ENCODE measurements at regions not wholly inside any gene's neighbourhood (a gene's known extent, or its start where the extent isn't known, plus 50 kb on each side); places are given as distances from the start of the nearest gene placed in this dataset.

DNA sequence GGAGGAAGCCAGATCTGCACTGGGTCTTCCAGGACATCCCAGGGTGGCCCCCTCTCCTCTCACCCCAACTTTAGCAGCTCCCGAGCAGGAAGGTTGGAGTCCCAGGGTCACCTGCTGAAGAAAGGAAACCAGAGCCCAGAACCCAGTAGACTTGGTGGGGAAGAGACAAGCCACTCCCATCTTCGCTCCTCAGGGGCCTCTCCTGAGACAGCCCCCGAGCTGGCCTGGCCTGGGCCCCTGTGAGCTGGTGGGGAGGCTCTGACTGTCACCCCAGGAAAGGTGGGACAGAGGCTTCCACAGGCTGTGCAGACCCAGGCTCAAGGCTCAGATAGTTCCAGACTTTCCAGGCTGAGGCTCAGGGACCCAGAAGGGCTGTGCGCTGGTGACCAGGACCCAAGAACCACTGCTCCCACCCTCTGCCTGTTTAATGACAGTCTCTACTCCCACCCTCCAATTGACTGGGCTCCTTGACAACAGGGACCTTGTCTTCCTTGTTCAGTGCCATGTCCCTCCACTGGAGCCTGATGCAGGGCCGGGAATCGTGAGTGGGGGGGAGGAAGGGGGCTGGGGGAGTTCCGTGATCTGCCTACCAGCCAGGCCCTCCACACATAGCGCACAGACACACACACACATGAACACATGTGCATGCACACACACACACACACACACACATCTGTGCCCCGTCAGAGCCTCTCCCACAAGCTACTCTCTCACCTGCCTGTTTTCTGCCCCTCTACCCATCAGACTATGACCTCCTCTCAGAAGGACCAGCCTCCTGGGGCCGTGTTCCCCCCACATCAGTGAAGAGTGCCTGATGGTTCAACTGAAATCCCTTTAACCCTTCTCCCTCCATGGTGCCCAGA, 401.2 kb downstream of the MATN1 start:
- peaks cover 8% of the 10 kb centered on the region for H3K27me3 ChIP-seq
- H3K4me3 ChIP-seq (ENCODE audit: low read depth in 1 of 2, low read length in 1 of 2): no peak overlapping the region
- H3K36me3 ChIP-seq: no peaks in the 10 kb centered on the region
- no peaks in the 10 kb centered on the region for H3K4me1 ChIP-seq (ENCODE audit: control insufficient read depth in 1 of 2, insufficient read depth in 1 of 2, low read depth in 1 of 2, low read length in 1 of 2)
- TF ChIP-seq, protein P1, sequence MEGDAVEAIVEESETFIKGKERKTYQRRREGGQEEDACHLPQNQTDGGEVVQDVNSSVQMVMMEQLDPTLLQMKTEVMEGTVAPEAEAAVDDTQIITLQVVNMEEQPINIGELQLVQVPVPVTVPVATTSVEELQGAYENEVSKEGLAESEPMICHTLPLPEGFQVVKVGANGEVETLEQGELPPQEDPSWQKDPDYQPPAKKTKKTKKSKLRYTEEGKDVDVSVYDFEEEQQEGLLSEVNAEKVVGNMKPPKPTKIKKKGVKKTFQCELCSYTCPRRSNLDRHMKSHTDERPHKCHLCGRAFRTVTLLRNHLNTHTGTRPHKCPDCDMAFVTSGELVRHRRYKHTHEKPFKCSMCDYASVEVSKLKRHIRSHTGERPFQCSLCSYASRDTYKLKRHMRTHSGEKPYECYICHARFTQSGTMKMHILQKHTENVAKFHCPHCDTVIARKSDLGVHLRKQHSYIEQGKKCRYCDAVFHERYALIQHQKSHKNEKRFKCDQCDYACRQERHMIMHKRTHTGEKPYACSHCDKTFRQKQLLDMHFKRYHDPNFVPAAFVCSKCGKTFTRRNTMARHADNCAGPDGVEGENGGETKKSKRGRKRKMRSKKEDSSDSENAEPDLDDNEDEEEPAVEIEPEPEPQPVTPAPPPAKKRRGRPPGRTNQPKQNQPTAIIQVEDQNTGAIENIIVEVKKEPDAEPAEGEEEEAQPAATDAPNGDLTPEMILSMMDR (IDR thresholded peaks at IDR 0.05): no peak
- H3K9me3 ChIP-seq: no peaks in the 10 kb centered on the region
- H3K27ac ChIP-seq: no peak overlapping the region

DNA sequence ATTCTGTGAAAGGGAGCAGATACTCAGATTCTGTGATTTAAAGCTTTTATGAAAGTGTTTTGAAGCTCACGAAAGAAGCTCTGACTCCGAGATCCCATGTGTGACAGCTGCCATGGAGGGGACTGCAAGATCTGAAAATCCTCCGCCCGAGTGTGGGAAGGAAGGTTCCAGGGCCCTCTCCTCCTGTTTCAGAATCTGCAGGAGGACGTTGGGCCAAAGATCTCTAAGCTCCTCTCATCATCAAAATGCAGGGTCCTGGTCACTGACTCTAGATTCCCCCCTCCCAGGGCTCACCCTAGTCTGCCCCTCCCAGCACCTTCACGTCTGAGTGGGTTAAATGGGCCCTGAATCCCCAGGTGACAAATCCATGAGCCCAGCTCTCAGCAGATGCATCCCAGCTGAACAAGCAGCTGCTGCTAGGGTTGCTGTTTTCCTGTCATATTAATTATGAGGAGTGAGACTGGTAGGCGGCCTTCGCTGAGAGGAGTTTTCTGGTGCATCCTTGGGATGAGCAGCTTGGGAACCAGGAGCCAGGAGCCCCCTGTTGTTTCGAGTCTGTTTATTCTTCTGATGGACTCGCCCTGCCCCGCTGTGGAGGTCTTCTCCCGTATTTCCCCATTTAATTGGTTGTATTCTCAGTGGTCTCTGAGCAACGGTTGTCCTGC, 402.0 kb downstream of the MATN1 start:
- TF ChIP-seq, protein P1 (IDR thresholded peaks at IDR 0.05): no peak
- H3K4me1 ChIP-seq (ENCODE audit: control insufficient read depth in 1 of 2, insufficient read depth in 1 of 2, low read depth in 1 of 2, low read length in 1 of 2): no peaks in the 10 kb centered on the region
- H3K27me3 ChIP-seq: peaks cover 8% of the 10 kb centered on the region

DNA sequence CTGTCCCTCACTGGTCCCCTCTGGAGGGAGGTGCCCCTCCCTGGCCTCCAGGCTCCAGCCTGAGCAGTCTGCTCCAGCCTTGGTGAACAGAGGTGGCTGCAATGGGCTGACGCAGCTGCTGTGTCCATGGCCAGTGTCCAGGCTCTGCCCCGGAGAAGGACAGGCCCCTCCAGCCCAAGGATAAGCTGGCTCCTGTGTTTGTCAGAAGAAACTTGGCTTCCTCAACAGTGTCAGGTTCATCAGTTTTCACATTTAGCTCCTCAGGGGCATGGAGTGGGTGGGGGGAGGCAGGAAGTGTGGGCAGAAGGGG, 402.8 kb downstream of the MATN1 start:
- Histone ChIP-seq H3K36me3 (no peaks in the 10 kb centered on the region), H3K4me1 (ENCODE audit: control insufficient read depth in 1 of 2, insufficient read depth in 1 of 2, low read depth in 1 of 2, low read length in 1 of 2) (no peaks in the 10 kb centered on the region), H3K9me3 (no peaks in the 10 kb centered on the region), H3K27ac (no peak overlapping the region), H3K4me3 (ENCODE audit: low read depth in 1 of 2, low read length in 1 of 2) (no peak overlapping the region), H3K27me3 (peaks cover 8% of the 10 kb centered on the region)
- TF ChIP-seq, protein P1 (IDR thresholded peaks at IDR 0.05): no peak

More for the DNA sequence above, 402.0 kb downstream of the MATN1 start:
- no peak overlapping the region for H3K4me3 ChIP-seq (ENCODE audit: low read depth in 1 of 2, low read length in 1 of 2)
- H3K9me3 ChIP-seq: no peaks in the 10 kb centered on the region
- no peak overlapping the region for H3K27ac ChIP-seq
- H3K36me3 ChIP-seq: no peaks in the 10 kb centered on the region

DNA sequence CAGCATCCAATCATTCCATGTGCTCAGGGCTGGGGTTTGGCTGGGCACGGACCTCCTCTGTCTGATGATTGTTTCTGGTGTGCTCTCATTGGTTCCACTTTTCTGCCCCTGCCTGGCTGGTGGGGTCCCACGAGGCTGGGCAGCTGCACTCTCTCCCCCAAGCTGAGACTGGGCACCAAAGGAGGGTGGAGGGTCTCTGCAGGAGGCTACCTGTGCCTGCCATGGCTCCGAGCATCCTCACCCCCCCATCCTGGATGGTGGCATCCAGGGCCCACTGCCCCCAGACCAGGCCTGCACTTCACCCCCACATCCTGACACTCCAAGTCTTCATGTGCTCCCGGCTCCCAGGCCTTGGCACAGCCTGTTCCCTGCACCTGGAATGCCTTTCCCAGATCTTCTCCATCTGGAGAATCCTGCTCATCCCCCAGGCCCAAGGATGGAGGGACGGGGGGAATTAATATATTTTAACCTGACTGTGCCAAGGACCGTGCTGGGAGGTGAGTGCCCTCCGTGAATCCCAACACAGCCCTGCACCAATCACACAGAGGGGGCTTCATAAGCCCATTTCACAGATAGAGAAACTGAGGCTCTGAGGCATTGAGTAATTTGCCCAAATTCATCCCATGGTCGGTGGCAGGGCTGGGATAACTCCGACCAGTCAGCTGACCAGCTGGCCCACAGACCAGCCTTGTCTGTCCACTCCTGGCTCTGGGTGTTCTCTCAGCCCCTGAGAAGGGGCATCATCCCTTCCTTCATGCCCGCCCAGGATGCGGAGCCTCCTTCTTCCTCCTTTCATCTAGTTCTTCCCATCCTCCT, 403.4 kb downstream of the MATN1 start:
- H3K36me3 ChIP-seq: no peaks in the 10 kb centered on the region
- no peak overlapping the region for H3K27ac ChIP-seq
- no peaks in the 10 kb centered on the region for H3K4me1 ChIP-seq (ENCODE audit: control insufficient read depth in 1 of 2, insufficient read depth in 1 of 2, low read depth in 1 of 2, low read length in 1 of 2)
- TF ChIP-seq, protein P1 (IDR thresholded peaks at IDR 0.05): no peak
- no peak overlapping the region for H3K4me3 ChIP-seq (ENCODE audit: low read depth in 1 of 2, low read length in 1 of 2)
- H3K9me3 ChIP-seq: no peaks in the 10 kb centered on the region
- peaks cover 8% of the 10 kb centered on the region for H3K27me3 ChIP-seq

DNA sequence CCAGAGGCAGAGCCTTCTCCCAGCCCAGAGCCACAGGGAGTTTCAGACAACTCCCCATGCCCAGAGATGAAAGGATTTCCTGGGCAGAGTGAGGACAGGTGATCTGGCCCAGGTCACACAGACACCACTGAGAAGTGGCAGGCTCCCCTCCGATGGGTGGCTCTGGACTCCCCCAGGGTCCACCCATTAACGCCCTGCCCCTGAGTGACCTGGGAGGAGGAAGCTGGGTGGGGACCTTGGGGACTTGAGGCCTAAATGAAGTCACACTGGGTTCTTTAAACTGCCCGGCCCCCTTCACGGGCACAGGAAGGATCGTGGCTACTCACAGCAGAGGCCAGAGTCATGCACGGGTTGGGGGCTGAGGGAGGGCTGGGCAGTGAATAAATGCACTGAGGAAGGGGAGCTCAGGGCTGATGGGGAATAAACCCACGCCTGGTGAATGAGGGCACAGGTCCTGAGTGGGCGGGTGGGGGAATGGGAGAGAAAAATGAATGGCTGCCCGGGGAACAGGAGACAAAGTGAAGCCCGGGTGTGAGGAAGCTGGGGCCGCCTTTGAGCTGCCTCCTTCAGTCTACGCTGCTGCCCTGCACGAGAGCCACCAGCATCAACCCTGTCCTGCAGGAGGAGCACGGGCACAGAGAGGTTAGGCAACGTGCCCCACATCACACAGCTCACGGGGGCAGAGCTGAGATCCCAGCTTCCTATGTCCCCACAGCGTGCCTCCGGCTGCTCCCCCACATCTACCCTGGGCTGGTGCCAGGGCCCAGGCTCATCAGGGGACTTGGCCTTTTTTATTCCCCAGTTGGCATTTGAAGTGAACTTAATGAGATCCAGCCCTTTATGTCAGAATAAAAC, 404.3 kb downstream of the MATN1 start:
- Histone ChIP-seq H3K36me3 (no peaks in the 10 kb centered on the region), H3K27ac (no peak overlapping the region), H3K27me3 (peaks cover 8% of the 10 kb centered on the region), H3K4me3 (ENCODE audit: low read depth in 1 of 2, low read length in 1 of 2) (no peak overlapping the region), H3K4me1 (ENCODE audit: control insufficient read depth in 1 of 2, insufficient read depth in 1 of 2, low read depth in 1 of 2, low read length in 1 of 2) (no peaks in the 10 kb centered on the region), H3K9me3 (no peaks in the 10 kb centered on the region)
- TF ChIP-seq, protein P1 (IDR thresholded peaks at IDR 0.05): no peak
